Esophagus (tissue), 2 donors: ENCODE measurements at regions not wholly inside any gene's neighbourhood (a gene's known extent, or its start where the extent isn't known, plus 50 kb on each side); places are given as distances from the start of the nearest gene placed in this dataset.

Experiments
- H3K27ac ChIP-seq, 2 donors: one replicate each; pipeline ENCODE4 v1.5.1; 2013; ENCODE audit warnings: low read depth in 2 of 2, mild to moderate bottlenecking in 2 of 2, inconsistent platforms in 1 of 2, low read length in 1 of 2, moderate library complexity in 1 of 2
- H3K27me3 ChIP-seq, 2 donors: one replicate each; pipeline ENCODE4 v1.6.1; 2013; ENCODE audit warnings: low read length in 2 of 2, control low read depth in 1 of 2, mild to moderate bottlenecking in 1 of 2; ENCODE audit not compliant: insufficient read depth in 2 of 2, control insufficient read depth in 1 of 2
- H3K36me3 ChIP-seq, 2 donors: one replicate each; pipeline ENCODE4 v1.6.1; 2013; ENCODE audit warnings: low read length in 1 of 2; ENCODE audit not compliant: control insufficient read depth in 2 of 2, insufficient read depth in 2 of 2
- H3K4me1 ChIP-seq, 2 donors: one replicate each; pipeline ENCODE4 v1.6.1; 2013; ENCODE audit warnings: low read length in 1 of 2; ENCODE audit not compliant: control insufficient read depth in 2 of 2, insufficient read depth in 2 of 2
- H3K4me3 ChIP-seq, 2 donors: one replicate each; pipeline ENCODE4 v1.5.1; 2013; ENCODE audit warnings: low read length in 2 of 2, mild to moderate bottlenecking in 2 of 2, low read depth in 1 of 2, moderate library complexity in 1 of 2
- H3K9me3 ChIP-seq, 2 donors: one replicate each; pipeline ENCODE4 v1.6.1; 2013; ENCODE audit warnings: mild to moderate bottlenecking in 2 of 2, low read depth in 1 of 2, low read length in 1 of 2, moderate library complexity in 1 of 2; ENCODE audit not compliant: control insufficient read depth in 2 of 2, insufficient read depth in 1 of 2
- WGBS, 2 donors: extraction: QIAGEN DNeasy Blood & Tissue Kit; methylation state at CpG; one replicate each; pipeline ENCODE4 v1.1.7; 2013; 5-methylcytosine and 5-hydroxymethylcytosine counted together
- donor health status: healthy with polysubstance abuse.
- donor health status: Bipolar disorder and iron deficiency.

- Histone ChIP-seq H3K27ac (no peak overlapping the region), H3K4me3 (no peak overlapping the region), H3K4me1 (no peaks in the 10 kb centered on the region), H3K36me3 (no peaks in the 10 kb centered on the region), H3K9me3 (no peaks in the 10 kb centered on the region), H3K27me3 (no peaks in the 10 kb centered on the region)
- WGBS, 2 donors: 76 to 89% methylated on average over 2 of the region's 2 CpGs
Observed at GRCh38 chr20:57857118-57857517, 147.3 kb upstream of the PMEPA1 start.

- Histone ChIP-seq H3K4me3 (no peak overlapping the region), H3K27ac (no peak overlapping the region), H3K4me1 (no peaks in the 10 kb centered on the region), H3K27me3 (no peaks in the 10 kb centered on the region), H3K9me3 (no peaks in the 10 kb centered on the region), H3K36me3 (no peaks in the 10 kb centered on the region)
- 82 to 85% methylated on average over 2 of the region's 2 CpGs for WGBS, 2 donors
Observed at GRCh38 chr20:57856658-57857057, 146.8 kb upstream of the PMEPA1 start.

DNA sequence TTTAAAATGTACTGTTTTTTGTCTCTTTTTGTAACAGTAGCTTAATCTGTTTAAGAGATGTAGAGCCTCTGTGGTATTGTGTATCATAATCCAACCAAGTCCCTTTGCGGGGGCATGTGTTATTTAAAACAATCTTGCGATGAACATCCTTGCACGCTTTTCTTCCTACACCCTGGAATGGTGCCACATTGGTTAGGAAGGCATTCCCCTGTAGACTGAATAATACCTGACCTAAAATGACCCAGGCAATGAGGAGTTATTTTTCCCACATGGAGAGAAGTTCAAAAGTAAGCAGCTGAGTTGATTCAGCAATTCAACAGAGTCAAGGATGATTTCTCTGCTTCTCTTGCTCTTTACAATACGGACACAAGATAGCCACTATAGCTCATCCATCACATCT is 142.0 kb upstream of the PMEPA1 start:
- H3K27ac ChIP-seq: no peak overlapping the region
- no peaks in the 10 kb centered on the region for H3K4me1 ChIP-seq
- no peaks in the 10 kb centered on the region for H3K36me3 ChIP-seq
- H3K4me3 ChIP-seq: no peak overlapping the region
- 70 to 78% methylated on average over 4 of the region's 4 CpGs for WGBS, 2 donors
- no peaks in the 10 kb centered on the region for H3K9me3 ChIP-seq
- no peaks in the 10 kb centered on the region for H3K27me3 ChIP-seq

- no peak overlapping the region for H3K27ac ChIP-seq
- 82 to 85% methylated on average over 3 of the region's 3 CpGs for WGBS, 2 donors
- no peaks in the 10 kb centered on the region for H3K4me1 ChIP-seq
- H3K27me3 ChIP-seq: no peaks in the 10 kb centered on the region
- no peaks in the 10 kb centered on the region for H3K36me3 ChIP-seq
- H3K4me3 ChIP-seq: no peak overlapping the region
- H3K9me3 ChIP-seq: no peaks in the 10 kb centered on the region
Observed at GRCh38 chr20:57851025-57851682, 141.3 kb upstream of the PMEPA1 start.

- Histone ChIP-seq H3K27me3 (no peaks in the 10 kb centered on the region), H3K4me3 (no peak overlapping the region), H3K4me1 (no peaks in the 10 kb centered on the region), H3K27ac (no peak overlapping the region), H3K9me3 (no peaks in the 10 kb centered on the region), H3K36me3 (no peaks in the 10 kb centered on the region)
- WGBS, 2 donors: 88 to 93% methylated on average over 16 of the region's 16 CpGs
Observed at GRCh38 chr20:57849521-57850215, 139.9 kb upstream of the PMEPA1 start.

DNA sequence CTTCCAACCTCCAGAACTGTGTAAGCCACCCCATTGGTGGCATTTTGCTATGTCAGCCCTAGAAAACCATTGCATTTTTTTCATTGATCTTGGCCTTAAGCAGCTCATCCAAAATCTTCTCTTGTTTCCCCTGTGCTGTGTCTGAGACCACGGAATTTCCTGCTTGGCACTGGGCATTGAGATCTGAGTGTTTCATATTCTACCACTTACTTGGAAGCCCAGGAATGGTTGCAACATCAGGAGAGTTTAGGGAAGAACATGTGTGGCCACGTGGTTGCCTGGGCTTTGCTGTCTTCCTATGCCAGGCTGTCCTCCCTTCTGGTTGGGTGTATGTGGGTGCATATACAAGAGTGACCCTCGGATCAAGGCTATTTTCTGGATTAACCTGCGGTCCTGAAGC is 139.3 kb upstream of the PMEPA1 start:
- Histone ChIP-seq H3K9me3 (no peaks in the 10 kb centered on the region), H3K4me1 (no peaks in the 10 kb centered on the region), H3K27ac (no peak overlapping the region), H3K27me3 (no peaks in the 10 kb centered on the region), H3K4me3 (no peak overlapping the region), H3K36me3 (no peaks in the 10 kb centered on the region)
- WGBS, 2 donors: 78 to 83% methylated on average over 4 of the region's 4 CpGs

DNA sequence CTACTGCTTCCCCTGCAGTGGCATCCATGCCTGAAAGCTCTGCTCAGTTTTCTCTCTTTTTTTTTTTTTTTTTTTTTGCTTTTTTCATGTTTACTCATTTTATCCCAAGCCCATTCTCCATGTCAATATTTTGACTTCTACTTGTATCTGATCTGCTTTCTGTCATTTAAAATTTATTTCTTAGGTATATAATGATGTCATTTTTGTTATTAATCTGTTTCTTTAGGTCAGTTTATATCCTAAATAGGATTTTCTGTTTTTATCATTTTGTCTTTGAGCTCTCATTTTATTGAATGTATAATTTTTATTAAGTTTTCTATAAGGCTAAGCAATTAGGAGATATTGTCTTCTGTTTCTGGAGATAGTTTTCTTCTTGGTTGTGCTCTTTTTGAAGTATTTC is 138.5 kb upstream of the PMEPA1 start:
- H3K9me3 ChIP-seq: no peaks in the 10 kb centered on the region
- H3K27me3 ChIP-seq: no peaks in the 10 kb centered on the region
- H3K27ac ChIP-seq: no peak overlapping the region
- H3K4me3 ChIP-seq: no peak overlapping the region
- no peaks in the 10 kb centered on the region for H3K36me3 ChIP-seq
- no peaks in the 10 kb centered on the region for H3K4me1 ChIP-seq

- H3K27me3 ChIP-seq: no peaks in the 10 kb centered on the region
- no peak overlapping the region for H3K4me3 ChIP-seq
- H3K27ac ChIP-seq: no peak overlapping the region
- H3K36me3 ChIP-seq: no peaks in the 10 kb centered on the region
- no peaks in the 10 kb centered on the region for H3K4me1 ChIP-seq
- no peaks in the 10 kb centered on the region for H3K9me3 ChIP-seq
Observed at GRCh38 chr20:57847104-57847503, 137.3 kb upstream of the PMEPA1 start.

DNA sequence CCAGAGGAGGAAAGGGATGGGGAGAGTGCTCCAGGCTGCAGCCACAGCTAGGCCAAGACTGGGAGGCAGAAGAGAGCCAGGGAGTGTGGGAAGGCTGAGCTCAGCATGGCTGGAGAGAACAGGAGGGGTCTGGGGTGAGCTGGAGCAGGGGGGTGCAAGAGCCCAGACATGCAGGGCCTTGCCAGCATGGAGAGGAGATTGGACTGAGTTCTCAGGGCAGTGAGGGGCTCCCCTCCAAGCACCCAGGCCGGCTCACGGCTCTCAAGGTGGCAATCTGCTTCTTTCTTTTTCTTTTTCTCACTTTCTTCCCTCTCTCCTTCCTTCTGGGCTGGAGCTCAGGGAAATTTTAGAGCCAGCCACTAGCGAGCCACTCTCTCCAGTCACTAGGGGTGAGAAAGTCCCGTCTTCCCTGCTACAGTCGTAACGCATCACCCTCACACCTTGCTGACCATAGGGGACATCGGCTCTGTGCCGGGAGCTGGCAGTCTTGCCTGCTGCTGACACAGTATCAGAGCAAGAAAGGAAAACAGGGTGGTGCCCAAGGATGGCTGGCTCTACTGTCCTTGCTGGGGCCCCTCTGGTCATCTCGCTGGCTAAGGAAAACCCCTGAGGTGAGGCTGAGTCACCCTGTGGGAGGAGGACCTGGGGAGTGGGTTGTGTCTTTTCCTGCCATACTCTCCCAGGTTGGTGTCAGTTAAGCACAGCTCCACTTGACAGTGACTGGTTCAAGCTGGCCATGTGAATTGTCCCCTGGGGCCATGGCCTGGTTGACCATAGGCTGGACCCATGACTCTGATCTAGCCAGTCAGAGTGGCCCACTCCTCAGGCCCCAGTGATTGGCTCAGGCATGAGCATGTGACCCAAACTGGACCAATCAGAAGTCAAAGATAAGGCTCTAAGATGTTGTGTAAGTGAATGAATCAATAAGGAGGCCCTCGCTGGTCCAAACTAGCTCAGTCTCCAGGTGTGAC is 135.1 kb upstream of the PMEPA1 start:
- no peaks in the 10 kb centered on the region for H3K36me3 ChIP-seq
- no peaks in the 10 kb centered on the region for H3K27me3 ChIP-seq
- no peak overlapping the region for H3K27ac ChIP-seq
- no peaks in the 10 kb centered on the region for H3K4me1 ChIP-seq
- WGBS, 2 donors: 82 to 85% methylated on average over 10 of the region's 10 CpGs
- H3K9me3 ChIP-seq: no peaks in the 10 kb centered on the region
- no peak overlapping the region for H3K4me3 ChIP-seq
